Nephron progenitor cell (in vitro differentiated cells): ENCODE measurements at regions not wholly inside any gene's neighbourhood (a gene's known extent, or its start where the extent isn't known, plus 50 kb on each side); places are given as distances from the start of the nearest gene placed in this dataset.
A peak's percentile ranks its signal among the peaks of the same experiment; 100 is the strongest.

ENCODE experiments used
- DNase-seq: peaks from one replicate; pipeline ENCODE4 v3.0.0; 2021
- H3K27ac Mint-ChIP-seq: 2 replicates; pipeline ENCODE4 v1.8.0; 2021; ENCODE audit warnings: mild to moderate bottlenecking, moderate library complexity, mixed read lengths
- H3K27me3 Mint-ChIP-seq: 2 replicates; pipeline ENCODE4 v1.8.0; 2021; ENCODE audit warnings: mild to moderate bottlenecking, low read depth, mixed read lengths; ENCODE audit not compliant: poor library complexity
- H3K36me3 Mint-ChIP-seq: 2 replicates; pipeline ENCODE4 v1.8.0; 2021; ENCODE audit warnings: low read depth, mixed read lengths
- H3K4me1 Mint-ChIP-seq: 2 replicates; pipeline ENCODE4 v1.8.0; 2021; ENCODE audit warnings: mixed read lengths
- H3K4me3 Mint-ChIP-seq: 2 replicates; pipeline ENCODE4 v1.8.0; 2021; ENCODE audit warnings: mild to moderate bottlenecking, moderate library complexity, mixed read lengths
- H3K9me3 Mint-ChIP-seq: 2 replicates; pipeline ENCODE4 v1.8.0; 2021; ENCODE audit warnings: mild to moderate bottlenecking, moderate library complexity, mixed read lengths
- TF ChIP-seq, protein P1 (sequence below): fragments of 200-600 bp; sonication (generic); IDR thresholded peaks from 2 replicates; pipeline ENCODE4 v1.5.0; 2021; ENCODE audit warnings: antibody characterized with exemption

DNA sequence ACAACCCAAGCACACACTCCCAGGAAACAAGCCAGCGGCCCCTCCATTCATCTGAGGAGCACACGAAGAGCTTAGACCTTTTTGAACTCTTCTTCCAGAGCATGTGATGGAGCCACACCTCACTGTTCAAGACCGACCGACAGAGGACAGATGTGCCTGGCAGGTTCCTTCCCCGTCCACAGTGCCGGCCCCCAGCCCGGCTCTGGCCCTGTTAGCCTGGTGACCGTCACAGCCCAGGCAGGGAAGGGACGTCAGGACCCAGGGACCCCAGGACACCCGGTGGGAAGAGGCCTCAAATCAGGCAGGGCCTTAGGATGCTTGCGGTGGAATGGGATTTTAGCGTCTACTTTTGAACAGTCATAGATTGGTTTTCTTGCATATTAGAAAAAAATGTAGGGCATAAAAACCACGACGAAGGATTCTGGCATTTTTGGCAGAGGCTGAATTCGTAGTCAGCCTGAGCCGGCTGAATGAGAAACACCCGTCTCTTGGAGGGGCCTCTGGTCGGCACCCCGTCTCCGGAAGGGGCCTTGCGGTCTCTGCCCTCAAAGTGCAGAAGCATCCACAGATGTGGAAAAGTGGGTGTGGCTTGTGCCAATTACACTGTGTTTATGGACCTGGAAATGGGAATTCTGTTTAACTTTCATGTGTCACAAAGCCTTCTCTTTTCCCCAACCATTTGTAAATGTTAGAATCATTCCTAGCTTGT, 79.3 kb downstream of the SIK1 start:
- Mint-ChIP-seq H3K4me3 (no peak overlapping the region), H3K27me3 (peaks cover 13% of the 10 kb centered on the region), H3K36me3 (no peaks in the 10 kb centered on the region), H3K27ac (no peak overlapping the region), H3K4me1 (peaks cover 60% of the 10 kb centered on the region), H3K9me3 (no peaks in the 10 kb centered on the region)
- TF ChIP-seq, protein P1, sequence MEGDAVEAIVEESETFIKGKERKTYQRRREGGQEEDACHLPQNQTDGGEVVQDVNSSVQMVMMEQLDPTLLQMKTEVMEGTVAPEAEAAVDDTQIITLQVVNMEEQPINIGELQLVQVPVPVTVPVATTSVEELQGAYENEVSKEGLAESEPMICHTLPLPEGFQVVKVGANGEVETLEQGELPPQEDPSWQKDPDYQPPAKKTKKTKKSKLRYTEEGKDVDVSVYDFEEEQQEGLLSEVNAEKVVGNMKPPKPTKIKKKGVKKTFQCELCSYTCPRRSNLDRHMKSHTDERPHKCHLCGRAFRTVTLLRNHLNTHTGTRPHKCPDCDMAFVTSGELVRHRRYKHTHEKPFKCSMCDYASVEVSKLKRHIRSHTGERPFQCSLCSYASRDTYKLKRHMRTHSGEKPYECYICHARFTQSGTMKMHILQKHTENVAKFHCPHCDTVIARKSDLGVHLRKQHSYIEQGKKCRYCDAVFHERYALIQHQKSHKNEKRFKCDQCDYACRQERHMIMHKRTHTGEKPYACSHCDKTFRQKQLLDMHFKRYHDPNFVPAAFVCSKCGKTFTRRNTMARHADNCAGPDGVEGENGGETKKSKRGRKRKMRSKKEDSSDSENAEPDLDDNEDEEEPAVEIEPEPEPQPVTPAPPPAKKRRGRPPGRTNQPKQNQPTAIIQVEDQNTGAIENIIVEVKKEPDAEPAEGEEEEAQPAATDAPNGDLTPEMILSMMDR = no peak
- DNase-seq = no peak

DNA sequence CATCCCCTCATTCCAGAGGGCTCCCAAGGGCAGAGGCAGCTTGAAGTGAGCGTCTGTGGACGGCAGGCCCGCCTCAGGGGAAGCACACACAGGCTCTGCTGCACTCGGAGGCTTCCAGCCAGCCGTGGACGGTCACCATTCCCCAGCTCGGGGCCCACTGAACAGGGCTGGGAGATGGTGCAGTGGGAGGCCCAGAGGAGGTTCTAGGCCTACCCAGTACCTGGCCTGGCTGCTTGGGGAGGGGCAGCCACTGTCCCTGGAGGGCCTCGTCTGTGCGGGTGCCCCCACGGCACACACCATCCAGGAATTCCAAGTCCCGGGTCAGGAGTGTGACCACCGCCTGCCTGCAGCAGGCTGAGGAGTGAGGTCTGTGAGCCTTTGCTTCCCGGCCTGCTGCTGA, 80.4 kb downstream of the SIK1 start:
- Mint-ChIP-seq H3K4me3 (no peak overlapping the region), H3K4me1 (peaks cover 58% of the 10 kb centered on the region), H3K36me3 (no peaks in the 10 kb centered on the region), H3K27me3 (peaks cover 12% of the 10 kb centered on the region), H3K9me3 (no peaks in the 10 kb centered on the region), H3K27ac (no peak overlapping the region)
- DNase-seq = no peak
- TF ChIP-seq, protein P1 = no peak

DNA sequence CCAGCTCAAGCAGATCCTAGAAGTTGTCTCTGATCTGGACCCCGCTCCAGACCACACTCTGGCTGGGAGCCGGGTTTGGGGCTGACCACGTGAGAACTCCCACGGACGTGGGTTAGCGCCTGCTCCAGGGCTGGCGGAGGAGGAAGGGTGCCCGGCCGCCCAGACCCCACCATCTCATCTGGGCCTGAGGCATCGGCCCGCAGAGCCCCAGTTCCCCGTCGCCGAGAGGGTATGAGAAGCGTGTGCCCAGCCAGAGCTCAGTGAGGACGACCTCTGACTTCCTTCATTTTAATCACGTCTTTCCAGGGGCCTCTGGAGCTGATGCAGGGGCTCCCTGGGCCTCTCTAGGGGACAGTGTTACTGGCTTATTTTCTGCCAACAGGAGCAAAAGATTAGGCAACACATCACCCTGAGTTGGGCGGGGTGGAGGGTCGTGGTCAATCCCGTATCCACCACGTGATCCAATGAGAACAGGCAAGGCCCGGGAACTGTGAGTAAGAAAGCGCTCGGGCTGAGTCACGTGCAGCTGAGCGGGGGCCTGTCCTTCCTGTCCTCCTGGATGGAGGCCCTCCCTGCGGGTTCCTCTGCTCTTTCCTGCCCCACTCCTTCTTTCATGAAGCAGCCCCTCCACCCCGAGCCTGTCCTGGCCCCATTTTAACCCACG, 81.1 kb downstream of the SIK1 start:
- Mint-ChIP-seq H3K36me3 (no peaks in the 10 kb centered on the region), H3K4me1 (peaks cover 60% of the 10 kb centered on the region), H3K27ac (no peak overlapping the region), H3K9me3 (no peaks in the 10 kb centered on the region), H3K4me3 (no peak overlapping the region), H3K27me3 (peaks cover 12% of the 10 kb centered on the region)
- TF ChIP-seq, protein P1 = no peak
- DNase-seq = no peak

DNA sequence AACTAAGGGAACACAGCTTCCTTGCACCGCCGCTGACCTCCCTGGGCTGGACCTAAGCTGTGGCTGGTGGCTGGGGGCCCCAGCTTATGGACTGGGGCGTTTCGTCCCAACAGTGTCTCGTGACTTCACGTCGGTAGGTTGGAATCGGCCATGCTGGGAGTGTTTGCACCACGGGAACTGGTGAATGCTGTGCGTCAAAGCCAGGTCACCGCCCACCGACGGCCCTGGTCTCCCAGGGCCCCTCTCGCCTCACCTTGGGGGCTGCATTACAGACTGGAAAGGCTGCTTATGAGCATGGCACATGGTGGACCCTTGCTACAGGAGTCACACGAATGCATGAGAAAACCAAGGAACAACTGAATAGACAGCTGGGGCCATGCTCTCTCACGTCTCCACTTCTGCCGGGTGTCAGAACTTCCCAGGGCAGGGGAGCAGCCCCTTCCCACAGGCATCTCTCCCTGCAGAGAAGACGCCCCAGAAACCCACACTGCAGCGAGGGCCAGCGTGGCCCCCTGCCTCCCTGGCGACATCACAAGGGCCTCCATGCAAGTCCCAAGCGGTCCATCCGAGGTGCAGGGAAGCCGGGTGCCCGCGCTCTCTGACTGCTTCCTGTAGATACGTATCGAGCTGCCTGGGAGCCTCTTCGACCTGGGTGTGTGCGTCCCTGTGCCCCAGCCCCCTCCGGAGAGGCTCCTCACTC, 81.7 kb downstream of the SIK1 start:
- H3K27me3 Mint-ChIP-seq = peaks cover 18% of the 10 kb centered on the region
- no peaks in the 10 kb centered on the region for H3K36me3 Mint-ChIP-seq
- peak overlapping the region; percentile 38 for H3K4me3 Mint-ChIP-seq
- no peak for DNase-seq
- no peaks in the 10 kb centered on the region for H3K9me3 Mint-ChIP-seq
- TF ChIP-seq, protein P1 = no peak
- no peak overlapping the region for H3K27ac Mint-ChIP-seq
- H3K4me1 Mint-ChIP-seq = peaks cover 65% of the 10 kb centered on the region

DNA sequence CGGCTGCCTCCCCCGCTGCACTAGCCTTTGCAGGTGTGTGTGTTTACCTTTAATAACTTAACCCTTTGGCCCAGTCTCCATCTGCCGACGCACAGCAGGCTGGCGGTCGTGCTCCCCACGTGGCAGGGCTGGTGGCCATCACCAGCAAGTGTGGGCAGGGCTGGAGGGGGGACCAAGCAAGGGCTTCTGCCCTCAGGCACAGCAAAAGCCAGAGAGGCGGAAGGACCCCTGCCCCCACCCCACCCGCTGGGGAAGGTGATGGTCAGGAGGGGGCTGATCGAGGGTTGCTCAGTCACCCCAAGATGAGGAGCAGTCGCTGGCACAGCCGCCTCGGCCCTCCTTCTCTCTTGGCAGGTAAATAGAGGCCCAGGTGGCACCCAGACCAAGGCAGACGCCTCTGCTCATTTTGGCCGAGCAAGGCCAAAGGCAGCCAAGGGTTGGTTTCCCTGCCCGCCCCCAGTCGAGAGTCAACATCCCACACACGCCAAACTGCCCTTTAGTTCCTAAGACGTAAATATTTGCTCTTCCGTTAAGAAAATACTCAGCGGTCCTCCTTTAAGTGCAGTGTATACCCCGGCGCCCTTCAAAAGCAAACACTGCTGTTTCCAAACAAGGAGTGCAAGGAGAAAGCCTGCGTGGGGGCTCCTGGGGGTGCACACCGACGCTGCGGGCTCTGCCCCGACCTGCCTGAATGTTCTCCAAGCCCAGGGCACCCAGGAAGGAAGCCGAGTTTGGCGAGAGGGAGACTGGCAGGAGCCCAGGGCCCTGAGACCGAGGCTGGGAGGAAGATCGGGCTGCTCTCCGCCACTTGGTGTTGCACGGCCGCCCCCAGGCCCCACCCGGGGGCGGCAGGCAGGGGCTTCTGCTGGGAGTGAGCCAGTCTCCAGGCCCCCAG, 82.7 kb downstream of the SIK1 start:
- Mint-ChIP-seq H3K4me1 (peaks cover 64% of the 10 kb centered on the region), H3K36me3 (no peaks in the 10 kb centered on the region), H3K9me3 (no peaks in the 10 kb centered on the region), H3K27me3 (peaks cover 20% of the 10 kb centered on the region), H3K27ac (peak overlapping the region; percentile 68), H3K4me3 (peak overlapping the region; percentile 30)
- no peak for DNase-seq
- TF ChIP-seq, protein P1 = no peak
